ENCODE measurements at regions not wholly inside any gene's neighbourhood (a gene's known extent, or its start where the extent isn't known, plus 50 kb on each side); places are given as distances from the start of the nearest gene placed in this dataset.
A peak's percentile ranks its signal among the peaks of the same experiment; 100 is the strongest.
"Not testable (repeated sequence)": the region's sequence is repeated elsewhere in the genome, so short reads cannot be mapped to it uniquely, and the experiment has no call there.

DNA sequence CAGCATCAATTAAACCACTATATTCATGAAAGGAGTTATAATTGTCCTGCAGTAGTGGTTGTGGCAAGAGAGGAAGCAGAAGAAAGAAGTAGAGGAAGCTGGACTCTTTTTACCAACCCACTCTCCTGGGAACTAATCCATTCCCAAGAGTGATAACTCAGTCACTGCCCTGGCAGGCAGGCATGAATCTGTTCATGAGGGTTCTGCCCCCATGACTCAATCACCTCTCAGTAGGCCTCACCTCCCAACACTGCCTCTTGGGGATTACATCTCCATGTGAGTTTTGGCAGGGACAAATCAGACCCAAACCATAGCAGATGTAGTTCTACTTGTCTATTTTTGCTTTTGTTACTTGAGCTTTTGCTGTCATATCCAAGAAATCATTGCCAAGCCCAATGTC lies 232.7 kb upstream of the MAP2 start:
- no peak for DNase-seq

DNA sequence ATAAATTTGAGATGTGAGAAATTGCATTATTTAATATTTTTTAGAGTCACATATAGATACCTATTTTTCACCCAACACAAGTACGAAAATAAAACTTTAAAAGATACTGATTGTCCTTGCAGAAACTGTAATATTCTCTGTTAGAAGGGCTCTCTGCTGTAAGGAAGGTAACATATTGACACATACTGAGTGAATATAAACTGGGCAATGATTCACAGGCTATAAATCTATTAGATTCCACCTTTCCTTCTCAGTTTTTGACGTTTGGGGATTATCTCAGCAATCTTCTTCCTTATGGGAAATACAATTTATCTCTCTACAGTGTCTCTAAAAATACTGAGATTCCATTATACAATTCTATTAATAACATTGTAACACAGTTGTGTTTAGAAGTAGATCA lies 229.1 kb upstream of the MAP2 start:
- DNase-seq, result no peak

GRCh38 chr2:209208211-209208610 lies 215.6 kb upstream of the MAP2 start:
- DNase-seq, result no peak

DNA sequence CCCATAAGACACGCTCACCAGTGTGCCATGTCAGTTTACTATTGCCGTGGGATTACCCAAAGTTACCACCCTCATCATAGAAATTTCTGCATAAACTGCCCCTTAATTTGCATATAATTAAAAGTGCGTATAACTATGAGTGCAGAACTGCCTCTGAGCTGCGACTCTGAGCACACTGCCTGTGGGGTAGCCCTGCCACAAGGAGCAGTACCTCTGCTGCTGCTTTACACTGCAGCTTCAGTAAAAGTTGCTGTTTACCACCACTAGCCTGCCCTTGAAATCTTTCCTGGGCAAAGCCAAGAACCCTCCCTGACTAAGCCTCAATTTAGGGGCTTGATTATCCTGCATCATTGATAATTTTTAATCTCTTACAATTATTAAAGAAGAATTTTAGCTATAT lies 213.9 kb upstream of the MAP2 start:
- no peak for DNase-seq

GRCh38 chr2:209230560-209230959 lies 193.3 kb upstream of the MAP2 start:
- no peak for DNase-seq

DNA sequence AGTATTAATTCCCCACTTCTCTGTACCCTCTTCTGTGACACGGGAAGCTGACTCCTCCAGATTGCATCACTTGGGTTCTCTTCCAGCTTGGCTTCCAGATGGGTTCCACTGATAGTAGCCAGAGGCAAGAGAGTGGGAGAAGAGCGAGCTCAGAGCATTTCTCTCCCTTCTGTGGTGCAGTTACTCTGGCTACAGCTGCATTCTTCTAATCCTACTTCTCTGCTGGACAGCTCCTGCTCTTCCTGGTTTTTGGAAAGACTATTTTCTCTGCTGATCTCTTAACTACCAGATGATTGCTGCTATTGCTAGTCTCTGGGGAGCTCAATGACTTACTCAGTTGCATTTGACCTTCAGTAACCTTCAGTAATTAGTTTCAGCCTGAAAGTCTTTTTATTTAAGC lies 187.5 kb upstream of the MAP2 start:
- DNase-seq, result no peak

DNA sequence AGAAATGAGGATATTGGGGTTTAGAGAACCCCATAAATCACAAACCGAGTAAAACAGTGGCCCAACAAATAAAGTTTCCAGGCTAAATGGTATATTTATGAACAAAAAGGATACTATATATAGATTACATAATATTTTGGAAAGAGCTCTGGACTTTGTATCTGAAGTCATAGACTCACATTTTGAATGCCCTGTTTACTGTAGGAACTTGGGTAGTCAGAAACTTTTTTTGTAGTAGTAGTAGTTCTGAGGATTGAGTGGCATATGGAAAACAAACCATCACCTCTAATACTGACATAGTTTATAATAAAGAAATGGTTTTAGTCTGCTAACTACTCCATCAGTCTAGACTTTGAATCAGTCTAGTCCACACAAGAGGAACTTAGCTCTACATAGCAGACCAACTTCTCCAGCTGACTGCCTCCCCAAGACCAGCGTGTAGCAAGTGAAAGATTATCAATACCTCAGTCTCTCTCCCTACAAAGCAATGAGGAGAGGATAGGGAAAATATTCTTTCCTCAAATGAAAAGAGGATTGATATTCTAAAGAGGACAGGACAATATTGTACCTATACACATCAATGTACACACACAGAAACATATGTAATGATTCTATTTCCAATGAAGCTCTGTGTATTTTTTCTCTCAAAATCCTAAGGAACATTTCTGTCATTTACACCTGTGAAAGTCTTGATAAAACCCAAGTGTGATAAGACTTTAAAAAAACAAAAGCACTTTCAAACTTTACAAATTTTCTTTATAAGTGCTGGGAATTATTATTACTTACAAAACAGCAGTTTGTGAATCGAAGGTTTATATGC lies 184.9 kb upstream of the MAP2 start:
- DNase-seq, result no peak

- peak; percentile 1 for DNase-seq
Observed at GRCh38 chr2:209239585-209239938, 184.3 kb upstream of the MAP2 start.

DNA sequence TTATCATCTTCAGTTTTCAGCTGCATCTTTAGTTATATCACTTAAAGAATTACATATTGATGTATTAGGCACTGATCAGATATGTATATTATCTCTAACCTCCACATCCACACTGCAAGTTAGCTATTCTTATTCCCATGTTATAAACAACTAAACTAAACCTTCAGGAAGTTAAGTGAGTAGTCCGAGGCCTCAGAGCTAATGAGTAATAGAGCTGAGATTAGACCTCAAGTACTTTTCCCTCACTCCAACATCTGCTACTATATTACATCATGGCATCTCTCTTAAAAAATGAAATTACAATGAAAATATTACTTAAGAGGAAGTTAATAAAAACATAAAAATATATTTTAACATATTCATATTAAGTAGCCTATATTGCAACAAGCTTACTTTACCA lies 183.6 kb upstream of the MAP2 start:
- peak; percentile 41 for DNase-seq

- no peak for DNase-seq
Observed at GRCh38 chr2:209253544-209253943, 170.3 kb upstream of the MAP2 start.

DNA sequence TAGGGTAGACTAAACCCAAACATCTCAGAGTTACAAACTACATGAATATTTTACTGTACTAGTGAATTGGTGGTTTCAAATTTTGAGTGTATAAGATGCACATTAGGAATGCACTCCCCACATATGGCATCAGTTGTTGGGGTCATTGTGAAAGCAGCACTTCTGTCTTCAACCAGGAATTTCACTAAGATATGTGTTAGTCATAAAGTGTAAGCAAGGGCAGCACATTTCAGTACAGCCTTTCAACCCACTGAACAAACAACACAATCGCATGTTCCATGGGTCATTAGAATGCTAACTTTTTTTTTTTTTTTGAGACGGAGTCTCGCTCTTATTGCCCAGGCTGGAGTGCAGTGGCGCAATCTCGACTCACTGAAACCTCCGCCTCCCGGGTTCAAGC lies 164.1 kb upstream of the MAP2 start:
- no peak for DNase-seq

DNA sequence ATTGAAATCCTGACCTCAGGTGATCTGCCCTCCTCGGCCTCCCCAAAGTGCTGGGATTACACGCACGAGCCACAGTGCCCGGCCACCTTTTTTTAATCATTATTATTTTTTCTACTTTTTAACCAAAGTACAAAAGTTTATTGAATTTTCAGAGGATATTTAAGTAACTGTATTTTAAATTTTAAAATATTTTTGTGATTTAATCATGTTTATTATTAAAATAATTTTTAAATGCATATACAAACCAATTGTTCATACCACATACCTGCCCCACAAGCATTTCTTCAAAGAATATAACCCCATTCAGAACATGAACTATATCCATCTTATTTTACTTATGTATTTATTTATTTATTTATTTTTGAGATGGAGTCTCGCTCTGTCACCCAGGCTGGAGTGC lies 163.6 kb upstream of the MAP2 start:
- no peak for DNase-seq

DNA sequence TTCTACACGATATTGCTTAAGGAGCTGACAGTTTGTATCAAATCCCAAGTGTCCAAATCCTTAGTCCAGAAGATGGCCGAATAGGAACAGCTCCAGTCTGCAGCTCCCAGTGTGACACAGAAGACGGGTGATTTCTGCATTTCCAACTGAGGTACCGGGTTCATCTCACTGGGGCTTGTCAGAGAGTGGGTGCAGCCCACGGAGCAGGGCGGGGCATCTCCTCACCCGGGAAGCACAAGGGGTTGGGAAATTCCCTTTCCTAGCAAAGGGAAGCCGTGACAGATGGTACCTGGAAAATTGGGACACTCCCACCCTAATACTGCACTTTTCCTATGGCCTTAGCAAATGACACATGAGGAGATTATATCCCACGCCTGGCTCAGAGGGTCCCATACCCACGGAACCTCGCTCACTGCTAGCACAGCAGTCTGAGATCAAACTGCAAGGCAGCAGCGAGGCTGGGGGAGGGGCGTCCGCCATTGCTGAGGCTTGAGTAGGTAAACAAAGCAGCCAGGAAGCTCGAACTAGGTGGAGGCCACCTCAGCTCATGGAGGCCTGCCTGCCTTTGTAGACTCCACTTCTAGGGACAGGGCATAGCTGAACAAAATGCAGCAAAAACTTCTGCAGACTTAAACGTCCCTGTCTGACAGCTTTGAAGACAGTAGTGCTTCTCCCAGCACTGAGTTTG lies 162.3 kb upstream of the MAP2 start:
- DNase-seq, result peak; percentile 29

DNA sequence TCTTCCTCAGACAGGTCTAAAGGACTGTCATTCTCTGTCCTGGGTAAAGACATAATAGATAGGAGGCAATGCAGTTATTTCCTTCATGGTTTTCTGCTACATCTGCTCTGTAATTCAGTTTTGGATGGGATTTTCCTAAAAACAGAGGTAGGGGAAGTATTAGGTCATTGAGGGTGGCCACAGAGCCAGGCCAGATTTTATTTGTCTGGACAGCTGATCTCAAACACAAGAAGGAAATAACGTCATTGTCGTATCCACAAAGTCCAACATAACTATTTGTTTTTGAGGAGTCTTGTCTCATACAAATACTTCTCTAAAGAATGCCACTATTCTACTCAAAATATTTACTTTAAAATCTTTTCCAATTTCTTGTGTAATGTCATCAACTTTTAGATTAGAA lies 154.8 kb upstream of the MAP2 start:
- no peak for DNase-seq

DNA sequence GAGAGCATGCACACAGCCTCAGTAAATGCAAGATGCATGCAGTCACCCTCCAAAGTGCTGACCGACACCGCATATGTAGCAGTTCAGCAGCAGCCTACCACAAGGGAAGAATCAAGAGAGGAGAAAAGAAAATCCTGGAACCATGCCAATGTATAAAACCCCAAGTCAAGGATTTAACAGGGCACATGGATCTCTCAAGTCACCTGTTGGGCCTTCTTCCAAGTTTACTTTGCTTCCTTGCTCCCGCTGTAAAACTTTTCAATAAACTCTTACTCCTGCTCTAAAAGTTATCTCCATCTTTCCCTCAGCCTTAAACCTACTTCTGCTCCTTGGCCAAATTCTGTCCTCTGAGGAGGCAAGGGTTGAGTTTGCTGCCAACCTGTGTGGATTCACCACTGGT lies 147.8 kb upstream of the MAP2 start:
- no peak for DNase-seq

DNA sequence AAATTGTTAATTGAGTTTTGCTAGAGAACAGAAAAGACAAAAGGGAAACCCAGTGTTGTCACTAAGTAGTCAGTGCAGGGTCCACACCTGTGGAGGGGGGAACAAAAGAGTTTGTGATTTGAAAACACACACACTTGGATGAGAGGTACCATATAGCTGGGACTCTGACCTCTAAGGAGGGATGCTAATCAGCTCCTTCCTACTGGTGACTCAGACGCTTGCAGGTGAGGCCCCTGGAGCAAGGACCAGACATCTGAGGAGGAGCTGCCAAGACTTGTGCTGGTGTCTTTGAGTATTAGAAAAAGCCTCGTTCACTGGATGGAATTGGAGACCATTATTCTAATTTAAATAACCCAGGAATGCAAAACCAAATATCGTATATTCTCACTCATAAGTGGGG lies 146.4 kb upstream of the MAP2 start:
- DNase-seq, result no peak

DNA sequence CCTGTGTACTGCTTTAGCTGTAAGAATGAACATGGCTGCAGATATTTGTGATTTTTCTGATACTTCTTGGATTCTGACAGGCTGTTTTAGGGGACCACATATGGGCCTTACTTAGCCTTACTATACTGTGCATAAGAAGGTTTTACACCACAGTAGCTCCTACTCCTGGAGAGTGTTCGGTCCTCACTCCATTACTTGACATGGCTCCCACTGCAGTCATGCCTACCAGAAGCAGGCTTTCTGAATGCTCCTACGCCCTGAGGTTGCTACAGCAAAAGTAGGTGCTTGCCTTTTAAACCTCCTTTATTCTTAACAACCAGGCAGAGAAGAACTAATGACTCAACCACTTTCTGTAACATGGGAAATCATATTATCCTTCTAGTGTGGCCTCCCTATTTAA lies 125.2 kb upstream of the MAP2 start:
- no peak for DNase-seq

DNA sequence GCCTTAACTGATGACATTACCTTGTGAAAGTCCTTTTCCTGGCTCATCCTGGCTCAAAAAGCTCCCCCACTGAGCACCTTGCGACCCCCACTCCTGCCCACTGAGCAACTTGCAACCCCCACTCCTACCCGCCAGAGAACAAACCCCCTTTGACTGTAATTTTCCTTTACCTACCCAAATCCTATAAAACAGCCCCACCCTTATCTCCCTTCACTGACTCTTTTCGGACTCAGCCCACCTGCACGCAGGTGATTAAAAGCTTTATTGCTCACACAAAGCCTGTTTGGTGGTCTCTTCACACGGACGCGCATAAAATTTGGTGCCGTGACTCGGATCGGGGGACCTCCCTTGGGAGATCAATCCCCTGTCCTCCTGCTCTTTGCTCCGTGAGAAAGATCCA lies 124.4 kb upstream of the MAP2 start:
- DNase-seq, result not testable (repeated sequence)

DNA sequence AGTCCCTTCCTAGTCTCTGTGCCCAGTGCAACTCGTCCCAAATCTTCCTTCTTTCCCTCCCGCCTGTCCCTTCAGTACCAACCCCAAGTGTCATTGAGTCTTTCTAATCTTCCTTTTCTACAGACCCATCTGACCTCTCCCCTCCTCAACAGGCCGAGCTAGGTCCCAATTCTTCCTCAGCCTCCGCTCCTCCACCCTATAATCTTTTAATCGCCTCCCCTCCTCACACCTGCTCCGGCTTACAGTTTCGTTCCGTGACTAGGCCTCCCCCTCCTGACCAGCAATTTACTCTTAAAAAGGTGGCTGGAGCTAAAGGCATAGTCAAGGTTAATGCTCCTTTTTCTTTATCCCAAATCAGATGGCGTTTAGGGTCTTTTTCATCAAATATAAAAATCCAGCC lies 123.1 kb upstream of the MAP2 start:
- DNase-seq, result peak; percentile 54

GRCh38 chr2:209305026-209305425 lies 118.8 kb upstream of the MAP2 start:
- no peak for DNase-seq

DNA sequence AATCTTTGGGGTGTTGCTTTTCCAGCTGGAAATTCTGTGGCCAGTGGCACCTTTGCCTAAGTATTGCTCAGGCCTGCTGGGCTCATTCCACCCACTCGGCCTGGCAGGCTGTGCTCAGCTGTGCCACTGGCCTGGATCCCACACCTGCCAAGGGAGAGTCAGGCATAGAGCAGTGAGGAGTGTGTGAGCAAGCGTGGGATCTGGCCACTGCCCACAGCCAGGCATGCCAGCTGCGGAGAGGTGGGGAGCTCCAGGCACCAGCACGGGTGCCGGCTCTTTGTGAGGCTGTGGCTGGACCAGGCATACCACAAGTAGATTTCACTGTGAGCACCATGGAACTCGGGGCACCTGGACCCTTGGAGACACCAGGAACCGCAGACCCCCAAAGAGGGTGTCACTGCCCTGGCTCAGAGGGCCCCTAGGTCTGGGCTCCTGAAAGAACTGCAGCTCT lies 118.1 kb upstream of the MAP2 start:
- DNase-seq, result no peak

GRCh38 chr2:209307161-209308001 lies 116.5 kb upstream of the MAP2 start:
- DNase-seq, result no peak

DNA sequence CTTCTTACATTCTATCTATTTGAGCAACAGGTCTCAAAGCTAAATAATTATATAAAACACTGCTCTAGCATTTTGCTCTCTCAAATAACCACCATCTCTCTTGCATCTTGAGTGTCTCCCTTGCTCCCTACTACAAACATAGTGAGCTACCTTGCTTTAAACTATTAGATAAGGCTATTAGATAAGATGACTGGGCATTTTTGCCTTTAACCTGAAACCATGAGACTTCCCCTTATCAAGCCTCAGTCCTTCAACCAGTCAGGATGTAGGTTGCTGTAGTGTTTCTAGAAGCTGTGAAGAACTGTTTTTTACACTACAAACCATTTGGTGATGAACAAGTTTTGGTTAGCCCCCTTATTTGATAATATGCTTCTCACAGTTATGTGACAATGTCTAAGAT lies 115.4 kb upstream of the MAP2 start:
- DNase-seq, result no peak

DNA sequence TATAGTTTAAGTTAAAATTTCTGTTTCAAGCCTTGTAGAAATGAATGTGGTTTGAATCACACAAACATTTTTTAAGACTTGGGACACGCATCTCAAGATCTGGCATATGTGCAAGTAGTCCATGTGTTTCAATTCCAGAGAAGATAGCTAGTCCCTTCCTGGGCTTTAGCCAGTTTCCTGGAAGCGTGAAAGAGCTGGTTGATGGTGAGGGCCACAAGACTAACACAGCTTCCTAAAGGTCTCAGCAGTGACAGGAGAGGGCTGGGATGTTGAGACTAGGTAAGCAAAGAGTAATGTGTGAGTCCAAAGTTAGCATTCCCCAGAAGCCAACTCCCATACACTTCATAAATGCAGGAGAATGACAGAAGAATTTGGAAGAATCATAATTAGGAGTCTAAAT lies 111.9 kb upstream of the MAP2 start:
- no peak for DNase-seq
